H7 (cell line): ENCODE measurements at regions not wholly inside any gene's neighbourhood (a gene's known extent, or its start where the extent isn't known, plus 50 kb on each side); places are given as distances from the start of the nearest gene placed in this dataset.
A peak's percentile ranks its signal among the peaks of the same experiment; 100 is the strongest.

ENCODE experiments used
- DNase-seq: peaks from one replicate; pipeline ENCODE4 v3.0.0; 2012
- H3K27me3 ChIP-seq: 2 replicates; pipeline ENCODE4 v1.6.0; 2011; ENCODE audit warnings: mild to moderate bottlenecking, low read length; ENCODE audit not compliant: control insufficient read depth, insufficient read depth
- H3K36me3 ChIP-seq: replicated peaks from 2 replicates; pipeline ENCODE4 v1.5.1; 2011; ENCODE audit warnings: low read length; ENCODE audit not compliant: control insufficient read depth, insufficient read depth
- H3K4me3 ChIP-seq: 2 replicates; pipeline ENCODE4 v1.5.1; 2011; ENCODE audit warnings: low read depth, mild to moderate bottlenecking, control low read depth, low read length, moderate library complexity; ENCODE audit not compliant: insufficient read depth

DNA sequence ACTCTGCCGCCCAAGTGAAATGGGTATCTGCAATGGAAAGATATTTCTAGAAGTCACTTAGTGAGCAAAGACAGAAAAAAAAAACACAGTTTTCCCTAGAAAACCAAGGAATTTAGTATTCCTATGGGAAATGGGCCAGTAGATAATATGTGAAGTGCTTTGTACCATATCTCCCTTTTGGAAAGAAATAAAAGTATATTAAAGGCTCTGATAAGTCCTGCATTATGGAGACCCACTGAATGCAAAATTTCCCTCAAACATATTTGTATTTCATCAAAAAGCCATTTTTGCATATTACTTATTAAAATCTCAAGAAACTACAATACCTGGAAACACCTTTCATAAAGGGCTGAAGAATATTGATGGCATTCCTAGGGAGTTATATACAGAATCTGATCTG lies 51.6 kb upstream of the DYNLRB2 start:
- DNase-seq, result no peak
- Histone ChIP-seq H3K36me3 (no peaks in the 10 kb centered on the region), H3K4me3 (no peak overlapping the region), H3K27me3 (no peaks in the 10 kb centered on the region; the same call in 1 of the 2 replicates)

DNA sequence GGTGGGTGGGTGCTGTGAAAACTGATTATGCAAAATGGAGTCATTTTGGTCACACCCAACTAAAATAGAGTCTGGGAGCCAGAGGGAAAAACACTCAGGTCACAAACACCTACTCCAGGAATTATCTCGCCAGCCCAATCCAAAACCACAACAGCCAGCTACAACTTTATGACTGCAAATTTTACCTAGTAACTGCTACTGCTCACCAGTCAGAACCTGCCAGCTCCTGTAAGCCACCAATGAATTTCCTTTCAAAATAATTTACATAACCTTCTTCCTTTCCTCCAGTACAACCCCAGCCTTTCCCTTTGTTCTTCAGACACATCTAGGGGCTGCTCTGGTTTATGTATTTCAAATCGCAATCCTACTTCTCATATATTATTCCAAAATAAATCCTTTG lies 52.6 kb upstream of the DYNLRB2 start:
- no peak for DNase-seq
- no peaks in the 10 kb centered on the region; the same call in 1 of the 2 replicates for H3K27me3 ChIP-seq
- no peaks in the 10 kb centered on the region for H3K36me3 ChIP-seq
- H3K4me3 ChIP-seq, result no peak overlapping the region

DNA sequence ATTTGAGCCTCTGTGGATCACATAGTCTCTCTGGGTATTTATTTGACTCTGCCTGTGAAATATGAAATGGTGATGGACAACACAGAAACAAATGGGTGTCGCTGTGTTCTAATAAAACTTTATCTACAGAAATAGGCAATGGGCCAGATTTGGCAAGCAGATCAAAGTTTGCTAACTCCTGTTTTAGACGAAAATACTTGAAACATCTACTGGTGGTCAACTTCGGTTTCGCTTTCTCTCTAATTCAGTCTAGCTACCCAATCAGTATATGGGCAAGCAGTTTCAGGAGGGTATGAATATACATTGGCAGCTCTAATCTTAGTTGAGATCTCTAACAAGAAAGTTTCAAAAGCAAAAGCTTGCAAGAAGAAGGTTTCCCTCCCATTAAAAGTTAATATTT lies 60.1 kb upstream of the DYNLRB2 start:
- H3K27me3 ChIP-seq, result no peaks in the 10 kb centered on the region; the same call in 1 of the 2 replicates
- no peaks in the 10 kb centered on the region for H3K36me3 ChIP-seq
- no peak for DNase-seq
- H3K4me3 ChIP-seq, result no peak overlapping the region

DNA sequence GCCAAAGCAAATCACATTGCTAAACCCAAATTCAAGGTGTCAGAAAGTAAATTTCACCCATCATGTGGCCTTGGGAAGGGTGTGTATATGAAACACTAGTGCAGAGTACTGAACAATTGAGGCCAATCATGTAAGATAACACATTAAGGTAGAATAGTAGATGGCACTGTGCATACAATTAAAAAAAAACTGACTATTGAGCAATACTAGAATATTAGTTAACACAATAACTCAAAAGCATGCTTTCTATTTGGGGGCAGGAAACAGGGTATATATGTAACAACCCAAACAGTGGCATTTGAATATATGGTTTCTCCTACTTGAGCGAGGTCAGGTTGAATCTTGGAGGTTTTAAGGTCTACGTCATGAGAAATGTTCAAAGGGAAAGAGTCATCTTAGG lies 63.0 kb upstream of the DYNLRB2 start:
- H3K4me3 ChIP-seq, result no peak overlapping the region
- H3K36me3 ChIP-seq, result no peaks in the 10 kb centered on the region
- DNase-seq, result no peak

DNA sequence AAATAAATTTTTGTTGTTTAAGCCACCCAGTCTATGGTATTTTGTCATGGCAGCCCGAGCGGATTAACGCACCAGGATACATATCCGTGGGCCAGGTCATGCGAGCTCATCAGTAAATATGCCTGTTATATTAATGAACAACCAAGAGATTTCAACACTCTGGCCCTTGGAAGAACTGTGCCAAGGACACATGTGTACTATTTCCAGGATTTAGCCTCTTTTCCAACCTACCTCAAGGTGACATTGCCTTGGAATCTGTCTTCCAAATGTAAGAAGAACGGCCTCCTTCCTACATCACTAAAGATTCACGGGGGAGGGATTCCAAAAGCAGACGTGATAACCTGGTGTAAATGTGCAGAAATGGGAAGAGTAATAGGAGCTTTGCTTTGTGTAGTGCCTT lies 72.8 kb upstream of the DYNLRB2 start:
- Histone ChIP-seq H3K4me3 (no peak overlapping the region), H3K27me3 (no peaks in the 10 kb centered on the region; the same call in 1 of the 2 replicates), H3K36me3 (no peaks in the 10 kb centered on the region)
- DNase-seq, result no peak

More for the DNA sequence above, 63.0 kb upstream of the DYNLRB2 start:
- no peaks in the 10 kb centered on the region for H3K27me3 ChIP-seq

DNA sequence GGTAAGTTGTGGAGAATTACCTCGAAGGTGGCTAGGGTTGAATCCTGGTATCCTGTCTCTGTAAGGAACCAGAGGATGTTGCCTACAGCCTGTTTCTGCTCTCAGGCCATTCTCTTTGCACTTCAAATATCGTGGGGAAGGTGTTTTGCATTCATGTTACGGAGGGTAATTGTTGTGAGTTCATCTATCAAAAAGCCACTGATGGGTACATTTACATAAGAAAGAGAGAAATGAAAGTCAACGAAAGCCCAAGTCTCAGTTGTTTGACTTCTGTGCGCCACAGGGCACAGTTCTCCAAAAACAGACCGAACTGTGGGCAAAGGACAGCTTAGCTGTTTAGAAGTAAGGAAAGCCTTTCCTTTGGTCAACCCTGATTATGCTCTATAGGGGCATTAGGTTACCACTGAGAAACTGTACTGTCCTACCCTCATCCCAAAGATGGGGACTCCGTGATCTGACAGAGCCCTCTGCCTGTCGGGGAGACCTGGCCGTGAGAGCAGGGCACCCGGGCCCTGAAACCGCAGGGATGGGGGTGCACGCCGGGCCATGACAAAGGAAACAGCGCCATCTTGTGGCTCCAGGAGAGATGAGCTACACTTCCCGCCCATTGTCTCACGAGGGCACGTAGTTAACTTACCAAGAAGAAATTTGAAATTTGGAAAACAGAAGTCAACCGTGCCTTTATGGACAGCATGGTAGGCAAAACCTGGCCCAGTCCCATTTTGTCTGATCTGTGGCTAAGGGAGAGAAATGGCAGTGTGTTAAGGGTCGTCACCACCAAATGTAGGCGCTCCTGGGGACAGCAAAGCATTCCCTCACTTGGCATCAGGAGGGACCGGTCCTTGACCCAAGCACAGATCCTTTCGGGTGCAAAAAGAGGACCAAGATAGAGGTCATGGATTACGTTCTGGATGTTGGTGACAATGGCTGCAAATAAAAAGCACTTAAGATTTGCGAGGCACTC lies 74.5 kb upstream of the DYNLRB2 start:
- DNase-seq, result peak; percentile 86
- no peaks in the 10 kb centered on the region for H3K36me3 ChIP-seq
- no peaks in the 10 kb centered on the region; the same call in 1 of the 2 replicates for H3K27me3 ChIP-seq
- no peak overlapping the region for H3K4me3 ChIP-seq

DNA sequence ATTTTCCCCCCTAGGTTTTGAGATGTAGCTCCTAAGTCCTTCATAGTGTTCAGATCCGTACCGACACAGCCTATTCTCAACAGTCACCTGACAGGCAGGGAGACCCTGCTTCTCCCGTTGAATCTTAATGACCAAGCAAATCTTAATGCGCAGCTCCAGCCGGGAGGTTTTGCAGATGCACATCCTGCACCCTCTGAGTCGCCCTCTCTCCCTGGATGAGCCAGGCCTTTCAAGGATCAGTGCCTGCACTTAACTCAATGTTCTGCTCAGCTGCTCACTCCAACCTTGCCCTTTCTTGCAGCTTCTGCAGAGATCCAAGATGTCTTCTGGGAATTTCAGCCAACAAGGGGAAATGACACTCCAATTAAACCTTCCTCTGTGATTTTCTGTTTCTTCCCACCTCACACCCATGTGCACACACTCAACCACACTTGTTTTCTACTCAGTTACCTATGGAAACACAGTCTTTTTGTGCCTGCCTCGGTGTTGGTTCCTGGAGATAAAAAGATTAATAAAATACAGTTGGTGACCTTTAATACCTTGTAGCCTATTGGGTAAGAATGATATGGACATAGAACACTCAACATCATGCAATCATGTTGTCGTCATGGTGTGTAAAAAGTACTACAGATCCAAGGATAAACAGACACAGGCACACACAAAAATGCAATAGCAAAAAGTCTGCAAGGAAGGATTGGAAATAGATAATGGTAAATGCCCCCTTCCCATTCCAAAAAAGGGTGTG lies 76.9 kb upstream of the DYNLRB2 start:
- Histone ChIP-seq H3K36me3 (no peaks in the 10 kb centered on the region), H3K27me3 (no peaks in the 10 kb centered on the region; the same call in 1 of the 2 replicates), H3K4me3 (no peak overlapping the region)
- no peak for DNase-seq

DNA sequence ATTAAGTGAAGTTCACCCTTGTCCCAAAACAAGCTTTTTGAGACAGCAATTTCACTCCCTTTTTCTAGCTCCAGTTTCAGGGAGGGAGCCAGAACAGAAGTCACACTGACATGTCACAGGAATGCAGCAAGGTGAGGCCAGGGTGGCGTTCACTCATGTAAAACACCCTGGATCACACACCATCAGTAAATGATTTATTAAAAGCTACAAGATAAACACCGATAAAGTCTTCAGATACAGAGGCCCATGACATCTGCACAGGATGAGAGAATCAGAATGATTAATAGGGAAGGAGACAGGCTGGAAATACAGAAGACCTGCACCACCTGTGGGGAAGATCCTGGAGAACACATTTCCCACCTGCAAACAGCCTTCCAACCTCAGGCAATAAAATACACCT lies 77.5 kb upstream of the DYNLRB2 start:
- no peaks in the 10 kb centered on the region; the same call in 1 of the 2 replicates for H3K27me3 ChIP-seq
- H3K36me3 ChIP-seq, result no peaks in the 10 kb centered on the region
- H3K4me3 ChIP-seq, result no peak overlapping the region
- DNase-seq, result no peak

DNA sequence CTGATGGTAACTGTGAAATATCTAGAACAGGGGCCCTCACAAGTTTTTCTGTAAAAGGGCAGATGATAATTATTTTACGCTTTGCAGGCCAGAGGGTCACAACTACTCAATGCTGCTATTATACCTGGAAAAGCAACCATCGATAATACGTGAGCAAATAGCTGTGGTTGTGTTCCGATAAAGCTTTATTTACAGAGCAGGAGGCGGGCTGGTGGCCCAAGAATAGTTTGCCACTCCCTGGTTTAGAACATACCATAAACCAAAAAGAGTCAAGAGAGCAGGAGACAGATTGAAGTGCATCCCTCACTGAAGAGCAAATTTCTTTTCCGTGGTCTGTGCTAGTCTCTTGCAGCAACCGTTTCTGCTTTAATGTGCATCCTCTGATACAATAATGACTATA lies 77.9 kb upstream of the DYNLRB2 start:
- H3K4me3 ChIP-seq, result no peak overlapping the region
- H3K36me3 ChIP-seq, result no peaks in the 10 kb centered on the region
- no peaks in the 10 kb centered on the region; the same call in 1 of the 2 replicates for H3K27me3 ChIP-seq
- DNase-seq, result no peak

DNA sequence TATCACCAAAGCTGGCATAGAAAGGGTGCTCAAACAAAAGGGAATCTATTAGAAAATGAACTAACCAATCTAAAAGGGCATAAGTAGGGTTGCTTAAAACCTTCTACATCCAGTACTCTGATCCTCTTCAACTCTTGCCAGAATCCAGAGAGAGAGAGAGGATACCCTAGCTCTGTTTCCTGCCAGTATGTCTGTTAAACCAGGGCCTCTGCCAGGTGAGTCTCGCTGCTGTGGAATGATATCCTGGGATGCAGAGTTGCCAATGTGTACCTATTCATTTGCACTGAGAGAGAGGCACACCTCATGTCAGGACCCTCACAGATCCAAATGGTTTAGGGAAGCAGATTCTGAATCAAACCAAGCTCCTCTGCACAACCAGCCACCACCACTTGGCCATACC lies 79.8 kb upstream of the DYNLRB2 start:
- no peak for DNase-seq
- H3K27me3 ChIP-seq, result no peaks in the 10 kb centered on the region; the same call in 1 of the 2 replicates
- no peaks in the 10 kb centered on the region for H3K36me3 ChIP-seq
- no peak overlapping the region for H3K4me3 ChIP-seq

DNA sequence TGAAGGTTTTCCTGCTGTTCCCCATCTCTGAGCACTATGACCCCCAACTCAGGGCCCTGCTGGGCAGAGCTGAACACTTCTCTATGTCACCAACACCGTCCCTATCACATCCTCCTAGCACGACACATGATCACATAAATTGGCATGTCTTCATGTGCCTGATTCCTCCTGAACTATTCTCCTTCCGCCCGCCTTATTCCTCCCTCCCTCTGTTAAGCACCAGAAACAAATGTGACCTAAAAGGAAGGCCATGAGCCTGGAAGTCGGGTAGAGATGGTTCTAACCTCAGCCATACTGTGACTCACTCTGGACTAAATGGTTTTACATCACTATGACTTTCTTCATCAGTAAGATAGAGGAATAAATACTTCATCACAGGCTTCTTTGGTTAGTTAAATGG lies 80.8 kb upstream of the DYNLRB2 start:
- no peaks in the 10 kb centered on the region; the same call in 1 of the 2 replicates for H3K27me3 ChIP-seq
- H3K36me3 ChIP-seq, result no peaks in the 10 kb centered on the region
- H3K4me3 ChIP-seq, result no peak overlapping the region
- no peak for DNase-seq

DNA sequence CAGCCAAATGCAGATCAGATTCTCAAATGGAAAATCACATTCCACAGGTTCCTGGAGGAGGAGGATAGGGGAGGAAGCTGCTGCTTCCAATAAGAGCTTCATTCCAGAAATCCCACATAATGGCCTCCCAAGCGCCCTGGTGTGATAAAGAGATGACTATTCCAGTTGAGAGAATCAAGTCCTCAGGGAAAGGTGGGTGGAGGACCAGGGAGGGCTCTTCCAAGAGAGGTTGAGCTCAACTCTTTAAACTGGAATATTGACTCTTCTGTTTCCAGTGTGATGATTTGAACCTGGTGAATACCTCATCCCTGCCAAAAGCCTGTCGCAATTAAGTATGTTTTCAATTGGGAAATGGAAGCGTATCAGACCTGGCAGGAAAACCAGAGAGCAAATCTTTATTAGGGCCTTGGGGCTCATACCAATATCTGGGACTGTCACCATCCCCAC lies 81.4 kb upstream of the DYNLRB2 start:
- no peak for DNase-seq
- Histone ChIP-seq H3K36me3 (no peaks in the 10 kb centered on the region), H3K27me3 (no peaks in the 10 kb centered on the region), H3K4me3 (no peak overlapping the region)

DNA sequence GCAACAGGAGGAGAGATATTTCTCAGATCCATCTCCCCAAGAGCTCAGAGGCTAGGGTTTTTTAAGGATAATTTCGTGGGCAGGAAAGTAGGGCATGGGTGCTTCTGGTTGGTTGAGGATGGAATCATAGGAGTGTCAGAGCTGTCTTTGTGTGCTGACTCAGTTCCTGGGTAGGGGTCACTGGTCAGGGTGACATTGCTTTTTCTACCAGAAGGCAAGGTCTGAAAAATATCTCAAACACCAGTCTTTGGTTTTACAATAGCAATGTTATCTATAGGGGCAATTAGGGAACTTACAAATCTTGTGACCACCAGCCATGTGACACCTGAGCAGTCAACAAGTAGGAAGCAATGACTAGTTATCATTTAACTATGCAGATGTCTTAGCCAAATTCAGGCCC lies 82.9 kb upstream of the DYNLRB2 start:
- no peak for DNase-seq
- Histone ChIP-seq H3K36me3 (no peaks in the 10 kb centered on the region), H3K27me3 (no peaks in the 10 kb centered on the region), H3K4me3 (no peak overlapping the region)

DNA sequence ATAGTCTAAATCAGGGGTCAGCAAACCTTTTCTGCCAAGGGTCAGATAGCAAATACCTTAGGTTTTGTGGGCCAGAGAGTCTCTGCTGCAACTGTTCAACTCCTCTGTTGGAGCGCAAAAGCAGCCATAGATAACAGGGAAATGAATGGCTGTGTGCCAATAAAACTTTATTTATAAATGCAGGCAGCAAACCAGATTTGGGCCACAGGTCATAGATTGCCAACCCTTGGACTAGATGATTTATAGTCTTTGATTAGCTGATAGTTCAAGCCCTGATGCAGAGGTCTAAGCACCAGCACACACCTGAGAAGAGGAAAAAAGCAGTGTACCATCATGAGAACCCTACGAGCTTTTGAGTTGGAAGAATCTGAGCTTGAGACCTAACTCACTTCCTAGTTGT lies 86.0 kb upstream of the DYNLRB2 start:
- no peaks in the 10 kb centered on the region for H3K36me3 ChIP-seq
- no peak for DNase-seq
- no peaks in the 10 kb centered on the region for H3K27me3 ChIP-seq
- H3K4me3 ChIP-seq, result no peak overlapping the region

DNA sequence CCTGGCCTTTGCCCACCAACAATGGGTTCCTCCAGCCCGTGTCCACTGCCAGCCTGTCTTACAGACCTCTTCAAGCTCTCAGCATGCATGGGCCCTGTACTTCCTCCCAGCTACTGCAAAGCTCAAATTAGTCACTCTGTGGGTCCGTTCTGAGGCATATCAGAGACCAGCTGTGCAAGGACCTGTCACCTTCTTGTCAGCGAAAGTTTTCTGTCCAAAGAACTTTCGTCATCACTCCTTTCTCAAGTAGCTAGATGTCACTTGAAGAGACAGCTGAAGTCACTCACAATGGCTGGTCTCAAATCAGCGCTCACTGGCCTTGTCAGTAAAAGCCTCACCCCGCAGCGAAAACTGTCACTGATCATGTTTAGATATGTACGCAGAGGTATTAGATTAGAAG lies 91.4 kb upstream of the DYNLRB2 start:
- H3K36me3 ChIP-seq, result no peaks in the 10 kb centered on the region
- DNase-seq, result no peak
- H3K27me3 ChIP-seq, result no peaks in the 10 kb centered on the region
- no peak overlapping the region for H3K4me3 ChIP-seq
